Epithelial cell of proximal tubule (primary cell): ENCODE measurements at regions not wholly inside any gene's neighbourhood (a gene's known extent, or its start where the extent isn't known, plus 50 kb on each side); places are given as distances from the start of the nearest gene placed in this dataset.
"Not testable (repeated sequence)": the region's sequence is repeated elsewhere in the genome, so short reads cannot be mapped to it uniquely, and the experiment has no call there.

ENCODE experiments used
- DNase-seq: peaks from one replicate; pipeline ENCODE4 v3.0.0-alpha.2; 2011; ENCODE audit warnings: low read depth
- H3K4me3 ChIP-seq: 2 replicates; pipeline ENCODE4 v1.5.1; 2011; ENCODE audit warnings: low read depth, mild to moderate bottlenecking, low read length
- TF ChIP-seq, protein P1 (sequence below): conservative IDR thresholded peaks from 2 replicates; pipeline ENCODE4 v1.5.1; 2012; ENCODE audit warnings: low read depth, mild to moderate bottlenecking, low read length

GRCh38 chr2:122545821-122546220 is 790.4 kb downstream of the TSN start:
- no peak overlapping the region for H3K4me3 ChIP-seq
- TF ChIP-seq, protein P1, sequence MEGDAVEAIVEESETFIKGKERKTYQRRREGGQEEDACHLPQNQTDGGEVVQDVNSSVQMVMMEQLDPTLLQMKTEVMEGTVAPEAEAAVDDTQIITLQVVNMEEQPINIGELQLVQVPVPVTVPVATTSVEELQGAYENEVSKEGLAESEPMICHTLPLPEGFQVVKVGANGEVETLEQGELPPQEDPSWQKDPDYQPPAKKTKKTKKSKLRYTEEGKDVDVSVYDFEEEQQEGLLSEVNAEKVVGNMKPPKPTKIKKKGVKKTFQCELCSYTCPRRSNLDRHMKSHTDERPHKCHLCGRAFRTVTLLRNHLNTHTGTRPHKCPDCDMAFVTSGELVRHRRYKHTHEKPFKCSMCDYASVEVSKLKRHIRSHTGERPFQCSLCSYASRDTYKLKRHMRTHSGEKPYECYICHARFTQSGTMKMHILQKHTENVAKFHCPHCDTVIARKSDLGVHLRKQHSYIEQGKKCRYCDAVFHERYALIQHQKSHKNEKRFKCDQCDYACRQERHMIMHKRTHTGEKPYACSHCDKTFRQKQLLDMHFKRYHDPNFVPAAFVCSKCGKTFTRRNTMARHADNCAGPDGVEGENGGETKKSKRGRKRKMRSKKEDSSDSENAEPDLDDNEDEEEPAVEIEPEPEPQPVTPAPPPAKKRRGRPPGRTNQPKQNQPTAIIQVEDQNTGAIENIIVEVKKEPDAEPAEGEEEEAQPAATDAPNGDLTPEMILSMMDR = no peak

GRCh38 chr2:122562775-122563174 is 807.3 kb downstream of the TSN start:
- no peak for DNase-seq
- no peak overlapping the region for H3K4me3 ChIP-seq
- TF ChIP-seq, protein P1 = no peak

More at GRCh38 chr2:122545821-122546220, 790.4 kb downstream of the TSN start:
- no peak for DNase-seq

- TF ChIP-seq, protein P1 = no peak
- no peak overlapping the region for H3K4me3 ChIP-seq
- no peak for DNase-seq
Measured at GRCh38 chr2:122563781-122564180, 808.3 kb downstream of the TSN start.

- DNase-seq = no peak
- TF ChIP-seq, protein P1 = no peak
- H3K4me3 ChIP-seq = no peak overlapping the region
Measured at GRCh38 chr2:122564843-122565242, 809.4 kb downstream of the TSN start.

- H3K4me3 ChIP-seq = no peak overlapping the region
- no peak for DNase-seq
- TF ChIP-seq, protein P1 = no peak
Measured at GRCh38 chr2:122565364-122565763, 809.9 kb downstream of the TSN start.

DNA sequence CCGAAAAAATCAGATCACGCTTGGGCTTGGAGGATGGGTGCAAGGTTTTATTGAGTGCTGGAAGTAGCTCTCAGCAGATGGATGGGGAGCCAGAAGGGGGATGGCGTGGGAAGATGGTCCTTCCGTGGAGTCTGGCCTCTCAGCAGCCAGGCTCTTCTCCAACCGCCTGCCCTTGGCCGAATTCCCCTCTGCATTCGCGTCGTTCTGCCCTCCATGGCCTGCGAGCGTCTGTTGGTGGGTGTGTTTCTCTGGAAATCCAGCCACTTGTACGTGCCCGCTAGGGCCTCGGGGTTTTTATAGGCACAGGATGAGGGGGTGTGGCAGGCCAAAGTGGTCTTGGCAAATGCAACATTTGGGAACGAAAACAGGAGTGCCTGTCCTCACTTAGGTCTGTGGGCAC is 815.2 kb downstream of the TSN start:
- DNase-seq = no peak
- no peak overlapping the region for H3K4me3 ChIP-seq
- TF ChIP-seq, protein P1 = no peak

- not testable (repeated sequence) for DNase-seq
Measured at GRCh38 chr2:122571471-122571870, 816.0 kb downstream of the TSN start.

GRCh38 chr2:122575076-122575475 is 819.6 kb downstream of the TSN start:
- H3K4me3 ChIP-seq = no peak overlapping the region
- TF ChIP-seq, protein P1 = no peak
- DNase-seq = no peak

More at GRCh38 chr2:122571471-122571870, 816.0 kb downstream of the TSN start:
- H3K4me3 ChIP-seq = not testable (repeated sequence)
